D721Med (cell line): ENCODE measurements at regions not wholly inside any gene's neighbourhood (a gene's known extent, or its start where the extent isn't known, plus 50 kb on each side); places are given as distances from the start of the nearest gene placed in this dataset.

ENCODE experiments used
- DNase-seq: peaks from one replicate; pipeline ENCODE4 v3.0.0; 2011; ENCODE audit warnings: low spot score; ENCODE audit not compliant: insufficient read length
- FAIRE-seq: peaks from 2 replicates; lab custom pipeline; 2011; peaks lifted over from hg19 to GRCh38; lab: Jason Lieb, UNC
- TF ChIP-seq, protein P1 (sequence below): IDR thresholded peaks from 2 replicates; pipeline ENCODE4 v1.5.1; 2012; ENCODE audit warnings: mild to moderate bottlenecking, control low read depth; ENCODE audit not compliant: insufficient read depth; ENCODE audit errors: missing control alignments

DNA sequence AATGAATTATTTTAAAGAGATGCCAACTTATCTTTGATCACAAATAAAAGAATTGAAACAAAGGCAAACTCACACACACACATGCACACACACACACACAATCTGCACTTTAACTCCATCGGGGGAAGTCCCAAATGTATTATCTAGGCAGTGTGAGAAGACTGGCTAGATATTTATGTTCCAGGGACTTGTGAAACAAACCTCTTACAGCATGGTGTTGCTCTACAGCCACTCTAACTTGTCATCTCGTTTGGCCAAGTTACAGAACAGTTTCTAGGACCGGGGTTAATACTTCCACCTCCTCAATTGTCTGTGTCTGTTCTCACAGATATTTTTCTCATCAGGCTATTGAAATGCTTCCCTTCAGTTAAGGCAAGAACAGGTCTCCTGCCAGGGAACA is 855.0 kb downstream of the EPHA7 start:
- TF ChIP-seq, protein P1, sequence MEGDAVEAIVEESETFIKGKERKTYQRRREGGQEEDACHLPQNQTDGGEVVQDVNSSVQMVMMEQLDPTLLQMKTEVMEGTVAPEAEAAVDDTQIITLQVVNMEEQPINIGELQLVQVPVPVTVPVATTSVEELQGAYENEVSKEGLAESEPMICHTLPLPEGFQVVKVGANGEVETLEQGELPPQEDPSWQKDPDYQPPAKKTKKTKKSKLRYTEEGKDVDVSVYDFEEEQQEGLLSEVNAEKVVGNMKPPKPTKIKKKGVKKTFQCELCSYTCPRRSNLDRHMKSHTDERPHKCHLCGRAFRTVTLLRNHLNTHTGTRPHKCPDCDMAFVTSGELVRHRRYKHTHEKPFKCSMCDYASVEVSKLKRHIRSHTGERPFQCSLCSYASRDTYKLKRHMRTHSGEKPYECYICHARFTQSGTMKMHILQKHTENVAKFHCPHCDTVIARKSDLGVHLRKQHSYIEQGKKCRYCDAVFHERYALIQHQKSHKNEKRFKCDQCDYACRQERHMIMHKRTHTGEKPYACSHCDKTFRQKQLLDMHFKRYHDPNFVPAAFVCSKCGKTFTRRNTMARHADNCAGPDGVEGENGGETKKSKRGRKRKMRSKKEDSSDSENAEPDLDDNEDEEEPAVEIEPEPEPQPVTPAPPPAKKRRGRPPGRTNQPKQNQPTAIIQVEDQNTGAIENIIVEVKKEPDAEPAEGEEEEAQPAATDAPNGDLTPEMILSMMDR: no peak
- DNase-seq (no peak), FAIRE-seq (no peak)

DNA sequence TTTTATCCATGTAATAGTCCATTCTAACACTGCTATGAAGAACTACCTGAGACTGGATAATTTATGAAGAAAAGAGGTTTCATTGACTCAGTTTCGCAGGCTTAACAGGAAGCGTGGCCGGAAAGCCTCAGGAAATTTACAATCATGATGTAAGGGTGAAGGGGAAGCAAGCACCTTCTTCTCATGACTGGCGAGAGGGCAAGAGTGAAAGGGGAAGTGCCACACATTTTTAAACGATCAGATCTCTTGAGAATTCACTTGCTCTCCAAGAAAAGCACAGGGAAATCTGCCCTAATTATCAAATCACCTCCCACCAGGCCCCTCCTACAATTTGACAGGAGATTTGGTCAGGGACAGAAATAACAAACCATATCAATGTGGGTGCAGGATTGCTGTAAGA is 859.7 kb downstream of the EPHA7 start:
- TF ChIP-seq, protein P1: no peak
- no peak for FAIRE-seq
- DNase-seq: no peak

DNA sequence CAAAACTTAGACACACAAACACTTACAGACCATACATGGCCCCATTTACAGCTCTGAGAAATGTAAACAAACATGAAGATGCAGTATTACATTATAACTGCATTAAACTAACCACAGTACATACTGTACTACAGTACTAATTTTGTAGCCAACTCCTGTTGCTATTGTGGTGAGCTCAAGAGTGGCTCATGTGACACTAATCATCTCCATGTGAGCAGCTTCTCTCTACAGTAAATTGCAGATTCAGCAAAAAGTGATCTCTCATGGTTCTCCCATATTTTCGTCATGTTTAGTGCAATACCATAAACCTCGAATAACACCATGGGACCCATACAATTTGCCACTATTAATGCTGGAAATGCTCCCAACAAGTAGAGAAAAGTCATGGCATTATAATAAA is 860.4 kb downstream of the EPHA7 start:
- DNase-seq (no peak), FAIRE-seq (no peak)
- TF ChIP-seq, protein P1: no peak

DNA sequence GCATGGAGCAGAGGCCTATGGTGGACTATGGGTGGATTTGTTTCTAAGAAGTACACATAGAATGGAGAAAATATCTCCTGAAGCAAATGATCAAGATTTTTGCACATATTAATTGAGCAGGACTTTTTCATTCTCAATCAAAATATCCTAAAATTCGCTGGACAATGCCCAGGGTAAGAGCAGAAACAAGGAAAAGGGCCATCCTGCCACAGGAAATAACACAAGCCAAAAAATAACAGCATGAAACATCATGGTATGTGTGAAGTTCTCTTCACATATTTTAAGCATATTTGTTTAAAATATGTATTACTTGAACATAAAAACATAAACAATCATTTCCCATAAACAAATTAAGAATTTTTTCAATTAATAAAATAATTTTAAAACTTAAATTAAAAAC is 868.9 kb downstream of the EPHA7 start:
- TF ChIP-seq, protein P1: no peak
- DNase-seq (no peak), FAIRE-seq (no peak)

DNA sequence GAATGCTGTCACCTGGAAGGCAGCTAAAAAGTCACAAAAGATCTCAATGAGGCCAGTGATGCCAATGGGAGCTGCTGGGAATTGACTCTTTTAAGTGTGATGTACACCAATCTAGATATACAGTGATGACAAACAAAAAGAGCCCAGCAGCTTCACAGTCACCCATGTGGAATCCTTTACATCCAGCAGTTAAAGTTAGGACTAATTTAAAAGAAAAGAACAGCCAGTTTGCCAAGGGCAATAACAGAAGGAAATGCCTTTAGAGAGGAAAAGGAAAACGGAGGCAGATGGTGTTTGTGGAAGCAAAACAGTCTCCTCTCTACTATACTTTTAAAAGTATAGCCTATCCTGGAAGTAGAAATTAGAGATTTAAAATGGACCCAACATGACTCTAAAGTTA is 873.5 kb downstream of the EPHA7 start:
- DNase-seq: no peak
- no peak for FAIRE-seq
- TF ChIP-seq, protein P1: no peak

DNA sequence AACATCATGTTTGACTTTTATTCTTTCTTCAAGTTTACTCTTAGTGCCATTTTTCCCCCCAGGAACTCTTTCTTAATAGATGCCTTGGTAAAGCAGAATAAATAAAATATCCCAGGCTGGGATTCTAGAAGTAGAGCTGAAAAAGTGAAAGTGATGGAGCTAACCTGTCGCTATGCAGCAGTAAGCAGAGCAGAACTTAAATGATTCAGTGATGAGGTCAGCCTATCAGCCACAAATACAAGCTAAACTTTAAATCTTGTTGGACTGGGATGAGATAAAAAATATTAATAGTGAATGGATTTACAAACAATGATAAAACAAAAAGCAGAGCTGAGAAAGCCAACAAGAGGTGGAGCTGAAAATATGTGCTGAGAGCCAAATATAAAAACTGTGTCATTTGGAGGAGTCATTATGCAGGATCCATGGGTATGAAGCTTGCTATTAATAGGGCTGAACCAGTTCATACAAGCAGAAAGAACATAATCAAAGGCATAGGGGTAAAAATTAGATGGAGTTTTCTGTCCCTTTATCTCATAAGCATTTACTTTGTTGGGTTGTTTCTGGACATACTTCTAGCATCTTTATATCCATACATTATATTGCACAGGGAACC is 877.8 kb downstream of the EPHA7 start:
- DNase-seq: no peak
- FAIRE-seq: no peak
- TF ChIP-seq, protein P1: no peak

DNA sequence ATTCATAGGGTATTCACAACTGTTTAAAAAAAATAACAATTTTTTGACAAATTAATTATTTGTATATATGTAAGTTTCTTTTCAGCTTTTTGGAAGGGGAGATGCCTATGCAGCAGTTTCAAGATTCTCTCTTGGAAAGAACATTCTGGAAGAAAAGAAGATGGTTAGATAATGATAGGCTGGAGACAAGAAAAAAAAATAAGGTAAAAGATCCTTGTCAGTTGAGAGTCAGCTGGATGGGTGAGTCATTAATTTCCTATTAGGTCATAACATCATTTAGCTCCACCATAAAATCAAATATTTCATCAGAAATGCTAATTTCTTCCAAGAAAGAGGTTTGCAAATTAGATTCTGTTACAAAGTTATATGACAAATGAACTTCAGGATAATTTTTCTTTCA is 880.4 kb downstream of the EPHA7 start:
- TF ChIP-seq, protein P1: no peak
- DNase-seq (no peak), FAIRE-seq (no peak)
